IgD-negative memory B cell (primary cell): ENCODE measurements at regions not wholly inside any gene's neighbourhood (a gene's known extent, or its start where the extent isn't known, plus 50 kb on each side); places are given as distances from the start of the nearest gene placed in this dataset.
"Not testable (repeated sequence)": the region's sequence is repeated elsewhere in the genome, so short reads cannot be mapped to it uniquely, and the experiment has no call there.

Source experiments
- H3K27ac Mint-ChIP-seq, 3 donors: one replicate each; pipeline ENCODE4 v1.8.0; 2020 to 2022; ENCODE audit warnings: mild to moderate bottlenecking in 3 of 3, mixed read lengths in 3 of 3, moderate library complexity in 1 of 3
- H3K27me3 Mint-ChIP-seq: one replicate; pipeline ENCODE4 v1.8.0; 2021; ENCODE audit warnings: mixed read lengths
- H3K36me3 Mint-ChIP-seq: one replicate; pipeline ENCODE4 v1.8.0; 2020; ENCODE audit warnings: mild to moderate bottlenecking, mixed read lengths
- H3K4me1 Mint-ChIP-seq, 3 donors: one replicate each; pipeline ENCODE4 v1.8.0; 2020 to 2022; ENCODE audit warnings: mixed read lengths in 3 of 3, mild to moderate bottlenecking in 1 of 3
- H3K4me3 Mint-ChIP-seq, 4 donors: one replicate each; pipeline ENCODE4 v1.8.0; 2020 to 2022; ENCODE audit warnings: mild to moderate bottlenecking in 4 of 4, mixed read lengths in 4 of 4, moderate library complexity in 3 of 4
- H3K9me3 Mint-ChIP-seq, 3 donors: one replicate each; pipeline ENCODE4 v1.8.0; 2020 to 2021; ENCODE audit warnings: mixed read lengths in 3 of 3, mild to moderate bottlenecking in 1 of 3

DNA sequence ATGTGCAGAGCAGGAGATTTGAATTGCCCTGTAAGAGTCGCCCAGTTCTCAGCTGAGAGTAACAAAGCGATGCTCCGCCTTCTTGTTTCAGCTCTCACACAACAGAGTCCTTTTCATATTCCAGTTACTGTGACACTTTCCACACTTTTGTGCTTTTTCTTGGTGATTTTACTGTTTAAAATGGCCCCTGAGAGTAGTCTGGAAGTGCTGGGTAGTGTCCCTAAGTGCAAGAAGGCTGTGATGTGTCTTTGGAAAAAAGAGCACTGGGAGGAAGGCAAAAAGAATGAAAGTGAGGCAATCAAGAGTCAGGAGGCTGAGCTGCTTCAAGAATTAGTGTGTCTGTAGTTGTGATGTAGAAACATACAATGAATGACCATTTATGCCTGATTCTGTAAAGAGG lies 201.2 kb upstream of the SEMA3E start:
- Mint-ChIP-seq H3K9me3 (peaks cover 0 to 5% (median under 1%) of the 10 kb centered on the region in 3 donors), H3K4me3 (no peak overlapping the region), H3K27me3 (no peaks in the 10 kb centered on the region), H3K27ac (no peak overlapping the region), H3K4me1 (no peaks in the 10 kb centered on the region), H3K36me3 (no peaks in the 10 kb centered on the region)

- Mint-ChIP-seq H3K36me3 (no peaks in the 10 kb centered on the region), H3K27ac (no peak overlapping the region), H3K9me3 (peaks cover 0 to 8% (median 3%) of the 10 kb centered on the region in 3 donors), H3K4me3 (no peak overlapping the region), H3K27me3 (no peaks in the 10 kb centered on the region), H3K4me1 (no peaks in the 10 kb centered on the region)
These were observed 200.2 kb upstream of the SEMA3E start for GRCh38 chr7:83849131-83849530.

DNA sequence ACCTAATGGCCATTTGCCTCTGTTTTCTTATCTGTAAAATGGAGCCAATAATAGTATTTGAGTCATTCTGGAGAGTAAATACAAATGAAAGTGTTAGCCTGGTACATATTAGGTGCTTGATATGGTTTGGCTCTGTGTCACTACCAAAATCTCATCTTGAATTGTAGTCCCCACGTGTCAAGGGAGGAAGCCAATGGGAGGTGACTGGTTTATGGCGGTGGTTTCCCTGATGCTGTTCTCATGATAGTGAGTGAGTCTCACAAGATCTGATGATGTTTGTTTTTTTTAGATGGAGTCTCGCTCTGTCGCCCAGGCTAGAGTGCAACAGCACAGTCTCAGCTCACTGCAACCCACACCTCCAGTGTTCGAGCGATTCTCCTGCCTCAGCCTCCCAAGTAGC lies 194.0 kb upstream of the SEMA3E start:
- no peaks in the 10 kb centered on the region for H3K4me1 Mint-ChIP-seq
- peaks cover 0 to 8% (median 3%) of the 10 kb centered on the region in 3 donors for H3K9me3 Mint-ChIP-seq
- H3K27me3 Mint-ChIP-seq, result no peaks in the 10 kb centered on the region
- H3K4me3 Mint-ChIP-seq, result no peak overlapping the region
- no peaks in the 10 kb centered on the region for H3K36me3 Mint-ChIP-seq
- H3K27ac Mint-ChIP-seq, result no peak overlapping the region

GRCh38 chr7:83837683-83838082 lies 188.7 kb upstream of the SEMA3E start:
- Mint-ChIP-seq H3K4me3 (no peak overlapping the region), H3K27me3 (no peaks in the 10 kb centered on the region), H3K27ac (no peak overlapping the region), H3K4me1 (no peaks in the 10 kb centered on the region), H3K36me3 (no peaks in the 10 kb centered on the region), H3K9me3 (peaks cover 0 to 1% (median 0%) of the 10 kb centered on the region in 3 donors)

- Mint-ChIP-seq H3K9me3 (peaks cover 0 to 4% (median 1%) of the 10 kb centered on the region in 3 donors), H3K36me3 (no peaks in the 10 kb centered on the region), H3K27ac (no peak overlapping the region), H3K27me3 (no peaks in the 10 kb centered on the region), H3K4me3 (no peak overlapping the region), H3K4me1 (no peaks in the 10 kb centered on the region)
These were observed 187.1 kb upstream of the SEMA3E start for GRCh38 chr7:83836028-83836427.

- H3K27me3 Mint-ChIP-seq, result no peaks in the 10 kb centered on the region
- no peaks in the 10 kb centered on the region for H3K36me3 Mint-ChIP-seq
- no peak overlapping the region for H3K27ac Mint-ChIP-seq
- H3K4me3 Mint-ChIP-seq, result no peak overlapping the region
- H3K9me3 Mint-ChIP-seq, result peaks cover 0 to 4% (median 1%) of the 10 kb centered on the region in 3 donors
- no peaks in the 10 kb centered on the region for H3K4me1 Mint-ChIP-seq
These were observed 186.5 kb upstream of the SEMA3E start for GRCh38 chr7:83835424-83835823.

DNA sequence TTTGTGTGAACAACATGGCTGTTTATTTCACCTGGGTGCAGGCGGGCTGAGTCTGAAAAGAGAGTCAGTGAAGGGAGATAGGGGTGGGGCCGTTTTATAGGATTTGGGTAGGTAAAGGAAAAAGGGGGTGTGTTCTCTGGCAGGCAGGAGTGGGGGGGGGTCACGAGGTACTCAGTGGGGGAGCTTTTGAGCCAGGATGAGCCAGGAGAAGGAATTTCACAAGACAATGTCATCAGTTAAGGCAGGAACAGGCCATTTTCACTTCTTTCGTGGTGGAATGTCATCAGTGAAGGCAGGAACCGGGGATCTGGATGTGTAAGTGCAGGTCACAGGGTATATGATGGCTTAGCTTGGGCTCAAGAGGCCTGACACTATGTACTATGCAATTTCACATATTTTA lies 184.8 kb upstream of the SEMA3E start:
- H3K4me3 Mint-ChIP-seq, H3K9me3 Mint-ChIP-seq, H3K27me3 Mint-ChIP-seq, H3K4me1 Mint-ChIP-seq, H3K27ac Mint-ChIP-seq, H3K36me3 Mint-ChIP-seq: not testable (repeated sequence)

DNA sequence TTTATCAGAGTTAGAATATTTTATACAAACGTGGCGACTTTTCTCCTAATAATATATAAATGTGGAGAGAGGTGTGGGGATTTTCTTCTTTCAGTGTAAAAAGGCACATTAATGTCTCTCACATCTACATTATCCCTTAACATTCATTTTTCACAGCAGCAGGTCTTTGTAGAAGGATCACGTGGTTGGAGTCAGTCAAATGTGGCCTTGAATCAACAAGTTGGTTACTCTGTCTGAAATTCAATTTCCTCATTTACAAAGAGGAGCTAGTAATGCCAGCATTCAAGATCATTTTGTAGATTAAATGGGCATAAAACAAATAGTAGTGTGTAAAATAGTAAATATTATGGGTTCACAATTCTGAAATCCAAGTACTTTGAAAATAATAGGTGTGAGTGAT lies 183.1 kb upstream of the SEMA3E start:
- no peaks in the 10 kb centered on the region for H3K4me1 Mint-ChIP-seq
- H3K36me3 Mint-ChIP-seq, result no peaks in the 10 kb centered on the region
- no peak overlapping the region for H3K27ac Mint-ChIP-seq
- no peaks in the 10 kb centered on the region for H3K27me3 Mint-ChIP-seq
- H3K9me3 Mint-ChIP-seq, result peaks cover 1 to 10% (median 2%) of the 10 kb centered on the region in 3 donors
- no peak overlapping the region for H3K4me3 Mint-ChIP-seq

DNA sequence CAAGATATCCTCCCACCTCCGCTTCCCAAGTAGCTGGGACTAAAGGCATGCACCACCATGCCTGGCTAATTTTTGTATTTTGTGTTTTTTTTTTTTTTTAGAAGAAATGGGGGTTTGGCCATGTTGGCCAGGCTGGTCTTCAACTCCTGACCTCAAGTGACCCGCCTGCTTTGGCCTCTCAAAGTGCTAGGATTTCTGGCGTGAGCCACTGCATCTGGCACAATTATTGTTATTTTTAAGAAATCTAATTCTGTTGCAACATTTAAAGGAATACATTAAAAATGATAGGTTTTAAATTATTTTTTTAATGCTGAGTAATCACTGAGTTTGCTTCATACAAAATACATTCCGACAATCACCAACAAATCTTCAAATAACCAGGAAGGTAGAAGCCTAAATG lies 178.1 kb upstream of the SEMA3E start:
- Mint-ChIP-seq H3K36me3 (no peaks in the 10 kb centered on the region), H3K4me1 (no peaks in the 10 kb centered on the region), H3K27ac (no peak overlapping the region), H3K4me3 (no peak overlapping the region), H3K27me3 (no peaks in the 10 kb centered on the region), H3K9me3 (peaks cover 2 to 8% (median 8%) of the 10 kb centered on the region in 3 donors)

GRCh38 chr7:83824214-83824613 lies 175.3 kb upstream of the SEMA3E start:
- no peak overlapping the region for H3K27ac Mint-ChIP-seq
- no peaks in the 10 kb centered on the region for H3K4me1 Mint-ChIP-seq
- no peaks in the 10 kb centered on the region for H3K36me3 Mint-ChIP-seq
- H3K27me3 Mint-ChIP-seq, result no peaks in the 10 kb centered on the region
- peaks cover 4 to 17% (median 8%) of the 10 kb centered on the region in 3 donors for H3K9me3 Mint-ChIP-seq
- no peak overlapping the region for H3K4me3 Mint-ChIP-seq

GRCh38 chr7:83821866-83822265 lies 172.9 kb upstream of the SEMA3E start:
- Mint-ChIP-seq H3K27me3 (no peaks in the 10 kb centered on the region), H3K4me1 (no peaks in the 10 kb centered on the region), H3K27ac (no peak overlapping the region), H3K4me3 (no peak overlapping the region), H3K36me3 (no peaks in the 10 kb centered on the region), H3K9me3 (peaks cover 2 to 11% (median 8%) of the 10 kb centered on the region in 3 donors)

DNA sequence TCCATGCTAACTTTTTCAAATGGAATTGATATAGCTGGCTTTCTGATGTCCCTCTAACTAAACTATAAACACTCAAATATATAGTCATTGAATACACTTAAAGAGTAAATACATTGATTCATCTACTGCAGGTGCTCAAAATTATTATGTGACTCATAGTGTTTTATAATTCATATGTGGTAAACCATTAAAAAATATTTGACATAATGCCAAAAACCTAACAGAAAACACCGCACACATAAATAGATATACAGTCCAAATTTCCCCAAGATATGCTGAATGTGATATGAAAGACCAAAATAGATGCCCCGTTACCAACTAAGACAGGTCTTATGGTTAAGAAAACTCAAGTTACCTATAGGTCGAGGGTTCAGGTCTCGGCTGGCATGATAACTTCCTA lies 171.7 kb upstream of the SEMA3E start:
- Mint-ChIP-seq H3K36me3 (no peaks in the 10 kb centered on the region), H3K27me3 (no peaks in the 10 kb centered on the region), H3K9me3 (peaks cover 2 to 13% (median 8%) of the 10 kb centered on the region in 3 donors), H3K27ac (no peak overlapping the region), H3K4me3 (no peak overlapping the region), H3K4me1 (no peaks in the 10 kb centered on the region)

- peaks cover 2 to 15% (median 8%) of the 10 kb centered on the region in 3 donors for H3K9me3 Mint-ChIP-seq
- H3K27ac Mint-ChIP-seq, result no peak overlapping the region
- H3K27me3 Mint-ChIP-seq, result no peaks in the 10 kb centered on the region
- H3K4me3 Mint-ChIP-seq, result no peak overlapping the region
- H3K36me3 Mint-ChIP-seq, result no peaks in the 10 kb centered on the region
- H3K4me1 Mint-ChIP-seq, result no peaks in the 10 kb centered on the region
These were observed 171.0 kb upstream of the SEMA3E start for GRCh38 chr7:83819911-83820310.

DNA sequence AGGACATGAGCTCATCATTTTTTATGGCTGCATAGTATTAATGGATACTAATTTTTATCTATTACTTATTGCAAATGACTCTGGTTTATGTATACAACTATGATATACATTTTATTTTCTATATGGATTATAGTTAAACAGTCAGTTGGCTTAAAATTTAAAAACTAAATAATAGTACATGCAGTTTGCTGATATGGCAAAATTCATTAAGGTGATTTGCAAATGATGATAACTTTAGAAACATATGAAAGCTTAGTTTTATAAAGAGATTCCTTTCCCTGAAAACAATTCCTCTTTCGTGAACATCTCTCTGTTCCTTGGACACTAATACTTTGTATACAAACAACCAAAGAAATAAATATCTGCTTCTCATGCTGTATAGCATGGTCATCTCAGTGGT lies 165.5 kb upstream of the SEMA3E start:
- Mint-ChIP-seq H3K9me3 (peaks cover 0 to 14% (median 0%) of the 10 kb centered on the region in 3 donors), H3K4me1 (peaks cover 0 to 1% (median 0%) of the 10 kb centered on the region in 3 donors), H3K4me3 (peak overlapping the region in 1 of 4 donors; percentile 58), H3K27ac (no peak overlapping the region), H3K36me3 (no peaks in the 10 kb centered on the region), H3K27me3 (no peaks in the 10 kb centered on the region)

GRCh38 chr7:83812563-83812962 lies 163.6 kb upstream of the SEMA3E start:
- H3K4me1 Mint-ChIP-seq, H3K4me3 Mint-ChIP-seq, H3K36me3 Mint-ChIP-seq, H3K27ac Mint-ChIP-seq, H3K27me3 Mint-ChIP-seq: not testable (repeated sequence)
- peaks cover 0 to 19% (median 0%) of the 10 kb centered on the region in 3 donors for H3K9me3 Mint-ChIP-seq

DNA sequence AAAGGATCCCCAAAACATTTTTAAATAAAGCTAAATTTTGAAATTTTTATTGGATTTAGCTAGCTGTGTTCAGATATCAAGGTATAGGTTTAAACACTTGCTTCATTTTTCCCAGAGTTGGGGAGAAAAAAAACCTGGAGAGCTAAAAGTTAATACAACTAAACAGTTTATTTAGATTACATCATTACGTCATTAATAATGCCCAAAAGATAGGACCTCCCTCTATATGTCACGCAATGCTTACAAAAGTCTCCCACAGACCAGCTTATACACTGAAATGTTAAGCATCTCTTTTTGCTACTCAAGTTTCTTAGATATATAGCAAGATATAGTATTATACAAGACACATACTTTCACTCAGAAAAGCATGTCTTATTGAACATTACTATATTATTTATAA lies 160.0 kb upstream of the SEMA3E start:
- Mint-ChIP-seq H3K4me1 (peaks cover 0 to 1% (median 0%) of the 10 kb centered on the region in 3 donors), H3K9me3 (peaks cover 0 to 16% (median 0%) of the 10 kb centered on the region in 3 donors), H3K27me3 (no peaks in the 10 kb centered on the region)

DNA sequence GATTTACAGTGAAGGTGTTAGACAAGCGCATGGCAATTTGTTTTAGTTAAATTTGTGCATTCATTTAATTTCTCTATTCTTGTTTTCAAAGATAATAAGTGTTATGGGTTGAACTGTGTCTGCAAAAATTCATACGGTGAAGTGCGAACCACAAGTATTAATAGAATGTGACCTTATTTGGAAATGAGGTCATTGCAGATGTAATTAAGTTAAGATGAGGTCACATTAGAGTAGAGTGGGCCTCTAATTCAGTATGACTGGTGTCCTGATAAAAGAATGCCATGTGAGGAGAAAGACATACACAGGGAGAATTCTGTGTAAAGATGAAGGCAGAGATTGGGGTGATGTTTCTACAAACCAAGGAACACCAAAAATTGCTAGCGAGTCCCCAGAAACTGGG lies 158.8 kb upstream of the SEMA3E start:
- H3K36me3 Mint-ChIP-seq, result no peaks in the 10 kb centered on the region
- no peak overlapping the region for H3K27ac Mint-ChIP-seq
- H3K9me3 Mint-ChIP-seq, result peaks cover 0 to 15% (median 0%) of the 10 kb centered on the region in 3 donors
- peaks cover 0 to 1% (median 0%) of the 10 kb centered on the region in 3 donors for H3K4me1 Mint-ChIP-seq
- no peak overlapping the region for H3K4me3 Mint-ChIP-seq
- no peaks in the 10 kb centered on the region for H3K27me3 Mint-ChIP-seq

More for the DNA sequence above, 160.0 kb upstream of the SEMA3E start:
- H3K4me3 Mint-ChIP-seq, result no peak overlapping the region
- no peaks in the 10 kb centered on the region for H3K36me3 Mint-ChIP-seq
- no peak overlapping the region for H3K27ac Mint-ChIP-seq
